Esophagus squamous epithelium (tissue), 5 donors: ENCODE measurements at regions not wholly inside any gene's neighbourhood (a gene's known extent, or its start where the extent isn't known, plus 50 kb on each side); places are given as distances from the start of the nearest gene placed in this dataset.

Experiments used
- DNase-seq: peaks from one replicate; lab custom pipeline; 2025; lab: John Stamatoyannopoulos, UW
- H3K27ac ChIP-seq, 4 donors: fragments of 200-600 bp; sonication (generic); one replicate each; pipeline ENCODE4 v1.5.1; 2016 to 2019; ENCODE audit warnings: mild to moderate bottlenecking in 1 of 4
- H3K27me3 ChIP-seq, 4 donors: fragments of 200-600 bp; sonication (generic); 1 replicate in 3 of 4; 2 replicates in 1 of 4; pipeline versions ENCODE4 v1.5.1 to v1.6.0; 2017 to 2021; ENCODE audit warnings: antibody characterized with exemption in 1 of 4
- H3K36me3 ChIP-seq, 3 donors: fragments of 200-600 bp; sonication (generic); one replicate each; pipeline ENCODE4 v1.5.1; 2016 to 2019
- H3K4me1 ChIP-seq, 3 donors: fragments of 200-600 bp; sonication (generic); one replicate each; pipeline ENCODE4 v1.5.1; 2017 to 2019
- H3K4me3 ChIP-seq, 4 donors: fragments of 200-600 bp; sonication (generic); 1 replicate in 3 of 4; 2 replicates in 1 of 4; pipeline ENCODE4 v1.5.1; 2016 to 2019; ENCODE audit warnings: mild to moderate bottlenecking in 2 of 4, moderate library complexity in 1 of 4
- H3K9me3 ChIP-seq, 3 donors: fragments of 200-600 bp; sonication (generic); one replicate each; pipeline ENCODE4 v1.5.1; 2016 to 2019
- CTCF ChIP-seq, 6 experiments: fragments of 450-650 bp in 4 of 6; fragments of 200-600 bp in 2 of 6; sonication (generic) in 2 of 6; IDR thresholded peaks; one replicate each; pipeline ENCODE4 v1.5.1; 2016 to 2019; ENCODE audit warnings: antibody characterized with exemption in 6 of 6, mild to moderate bottlenecking in 4 of 6, moderate library complexity in 4 of 6
- POLR2A ChIP-seq, 4 donors: fragments of 450-650 bp; IDR thresholded peaks; one replicate each; pipeline ENCODE4 v1.6.1; 2017; ENCODE audit warnings: antibody characterized with exemption in 4 of 4, mild to moderate bottlenecking in 4 of 4, moderate library complexity in 3 of 4
- WGBS, 2 donors: methylation state at CpG; one replicate each; pipeline ENCODE4 v1.1.5; 2018; 5-methylcytosine and 5-hydroxymethylcytosine counted together
- intact Hi-C: fragments of 100-400 bp; cut with DNase I; formaldehyde crosslinking; loops from one replicate; pipeline ENCODE4 v1.15.0; 2022
- donor health status: DM: yes; HTN: yes; CAD: no.

DNA sequence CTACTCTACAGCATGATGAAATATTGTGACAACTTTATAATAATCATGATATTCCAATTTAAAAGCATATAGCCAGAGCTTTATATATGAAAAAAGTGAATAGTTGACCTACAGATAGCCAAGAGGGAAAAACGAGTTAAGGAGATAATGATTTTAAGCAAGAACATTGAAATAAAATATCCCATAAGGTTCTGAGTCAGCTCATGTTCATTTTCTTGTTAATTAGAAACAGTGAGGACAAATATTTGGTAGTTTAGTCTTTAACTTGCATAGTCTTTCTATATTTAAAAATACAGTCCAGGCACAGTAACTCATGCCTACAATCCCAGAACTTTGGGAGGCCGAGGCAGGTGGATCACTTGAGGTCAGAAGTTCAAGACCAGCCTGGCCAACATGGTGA is 55.8 kb upstream of the CDH6 start:
- no peaks in the 10 kb centered on the region for H3K9me3 ChIP-seq
- DNase-seq, result no peak
- intact Hi-C loops, result no loop called here
- H3K27me3 ChIP-seq, result no peaks in the 10 kb centered on the region
- no peak for TF ChIP-seq CTCF (IDR thresholded peaks at IDR 0.05)
- TF ChIP-seq POLR2A (IDR thresholded peaks at IDR 0.05), result no peak
- WGBS, 2 donors, result 34 to 42% methylated on average over 2 of the region's 2 CpGs
- no peak overlapping the region for H3K4me3 ChIP-seq
- no peaks in the 10 kb centered on the region for H3K36me3 ChIP-seq
- H3K27ac ChIP-seq, result no peak overlapping the region
- H3K4me1 ChIP-seq, result no peaks in the 10 kb centered on the region

GRCh38 chr5:31135542-31135941 is 57.9 kb upstream of the CDH6 start:
- Histone ChIP-seq H3K4me3 (no peak overlapping the region), H3K27ac (no peak overlapping the region), H3K36me3 (no peaks in the 10 kb centered on the region), H3K27me3 (no peaks in the 10 kb centered on the region), H3K9me3 (no peaks in the 10 kb centered on the region), H3K4me1 (no peaks in the 10 kb centered on the region)
- WGBS, 2 donors, result 86 to 90% methylated on average over 5 of the region's 5 CpGs
- intact Hi-C loops, result no loop called here
- no peak for DNase-seq
- TF ChIP-seq CTCF (IDR thresholded peaks at IDR 0.05) (no peak), POLR2A (IDR thresholded peaks at IDR 0.05) (no peak)

- H3K4me1 ChIP-seq, result no peaks in the 10 kb centered on the region
- no peak for TF ChIP-seq CTCF (IDR thresholded peaks at IDR 0.05)
- TF ChIP-seq POLR2A (IDR thresholded peaks at IDR 0.05), result no peak
- intact Hi-C loops, result no loop called here
- no peak overlapping the region for H3K27ac ChIP-seq
- H3K36me3 ChIP-seq, result no peaks in the 10 kb centered on the region
- DNase-seq, result no peak
- H3K4me3 ChIP-seq, result no peak overlapping the region
- no peaks in the 10 kb centered on the region for H3K9me3 ChIP-seq
- no peaks in the 10 kb centered on the region for H3K27me3 ChIP-seq
- 33 to 45% methylated on average over 4 of the region's 4 CpGs for WGBS, 2 donors
Observed at GRCh38 chr5:31133488-31133887, 60.0 kb upstream of the CDH6 start.

- Histone ChIP-seq H3K9me3 (no peaks in the 10 kb centered on the region), H3K4me1 (no peaks in the 10 kb centered on the region), H3K27me3 (no peaks in the 10 kb centered on the region), H3K4me3 (no peak overlapping the region), H3K36me3 (no peaks in the 10 kb centered on the region), H3K27ac (no peak overlapping the region)
- intact Hi-C loops, result no loop called here
- DNase-seq, result no peak
- no peak for TF ChIP-seq POLR2A (IDR thresholded peaks at IDR 0.05)
- 62 to 70% methylated on average over 10 of the region's 10 CpGs for WGBS, 2 donors
Observed at GRCh38 chr5:31131381-31131891, 62.0 kb upstream of the CDH6 start.

GRCh38 chr5:31130676-31131075 is 62.8 kb upstream of the CDH6 start:
- intact Hi-C loops, result no loop called here
- DNase-seq, result no peak
- Histone ChIP-seq H3K4me1 (no peaks in the 10 kb centered on the region), H3K27me3 (no peaks in the 10 kb centered on the region), H3K9me3 (no peaks in the 10 kb centered on the region), H3K27ac (no peak overlapping the region), H3K36me3 (no peaks in the 10 kb centered on the region), H3K4me3 (no peak overlapping the region)
- no peak for TF ChIP-seq POLR2A (IDR thresholded peaks at IDR 0.05)
- no peak for TF ChIP-seq CTCF (IDR thresholded peaks at IDR 0.05)
- 64 to 79% methylated on average over 2 of the region's 2 CpGs for WGBS, 2 donors
